Activated CD8-positive, alpha-beta memory T cell treated with anti-CD3 and anti-CD28 coated beads for 24 hours (primary cell): ENCODE measurements at regions not wholly inside any gene's neighbourhood (a gene's known extent, or its start where the extent isn't known, plus 50 kb on each side); places are given as distances from the start of the nearest gene placed in this dataset.
"Not testable (repeated sequence)": the region's sequence is repeated elsewhere in the genome, so short reads cannot be mapped to it uniquely, and the experiment has no call there.

Source experiments
- DNase-seq: peaks from one replicate; pipeline ENCODE4 v3.0.0-alpha.2; 2020

- no peak for DNase-seq
Measured at GRCh38 chr19:5257155-5258045, 83.2 kb downstream of the PTPRS start.

GRCh38 chr19:5255602-5256231 is 84.9 kb downstream of the PTPRS start:
- DNase-seq = no peak

GRCh38 chr19:5254944-5255343 is 85.7 kb downstream of the PTPRS start:
- DNase-seq = no peak

GRCh38 chr19:5254543-5254942 is 86.1 kb downstream of the PTPRS start:
- no peak for DNase-seq

- no peak for DNase-seq
Measured at GRCh38 chr19:5253406-5254110, 87.1 kb downstream of the PTPRS start.

- no peak for DNase-seq
Measured at GRCh38 chr19:5251096-5252065, 89.2 kb downstream of the PTPRS start.

- no peak for DNase-seq
Measured at GRCh38 chr19:5250127-5250659, 90.4 kb downstream of the PTPRS start.

- no peak for DNase-seq
Measured at GRCh38 chr19:5249526-5249925, 91.1 kb downstream of the PTPRS start.

GRCh38 chr19:5247957-5248705 is 92.5 kb downstream of the PTPRS start:
- DNase-seq = no peak

- peak; percentile 63 for DNase-seq
Measured at GRCh38 chr19:5246554-5247155, 94.0 kb downstream of the PTPRS start.

GRCh38 chr19:5245631-5246553 is 94.7 kb downstream of the PTPRS start:
- DNase-seq = no peak

- DNase-seq = no peak
Measured at GRCh38 chr19:5244351-5244750, 96.3 kb downstream of the PTPRS start.

GRCh38 chr19:5243878-5244277 is 96.7 kb downstream of the PTPRS start:
- DNase-seq = no peak

GRCh38 chr19:5241896-5242295 is 98.7 kb downstream of the PTPRS start:
- not testable (repeated sequence) for DNase-seq

- DNase-seq = no peak
Measured at GRCh38 chr19:5240011-5240410, 100.6 kb downstream of the PTPRS start.

GRCh38 chr19:5238700-5239099 is 101.9 kb downstream of the PTPRS start:
- no peak for DNase-seq

- no peak for DNase-seq
Measured at GRCh38 chr19:5237939-5238480, 102.6 kb downstream of the PTPRS start.

- DNase-seq = no peak
Measured at GRCh38 chr19:5237190-5237780, 103.3 kb downstream of the PTPRS start.
